HG03432 (cell line): ENCODE measurements at regions not wholly inside any gene's neighbourhood (a gene's known extent, or its start where the extent isn't known, plus 50 kb on each side); places are given as distances from the start of the nearest gene placed in this dataset.
"Not testable (repeated sequence)": the region's sequence is repeated elsewhere in the genome, so short reads cannot be mapped to it uniquely, and the experiment has no call there.

Source experiments
- ATAC-seq: cut with Tn5 transposase; IDR thresholded peaks from one replicate; pipeline ENCODE4 v1.9.1; 2021; ENCODE audit warnings: mild to moderate bottlenecking, moderate library complexity; ENCODE audit not compliant: unreplicated experiment

- ATAC-seq = no peak
Measured at GRCh38 chr12:116427200-116427930, 131.8 kb upstream of the MAP1LC3B2 start.

GRCh38 chr12:116429826-116430360, 129.3 kb upstream of the MAP1LC3B2 start:
- no peak for ATAC-seq

- no peak for ATAC-seq
Measured at GRCh38 chr12:116430911-116431565, 128.1 kb upstream of the MAP1LC3B2 start.

- no peak for ATAC-seq
Measured at GRCh38 chr12:116431677-116432300, 127.4 kb upstream of the MAP1LC3B2 start.

- no peak for ATAC-seq
Measured at GRCh38 chr12:116432314-116432750, 126.8 kb upstream of the MAP1LC3B2 start.

- ATAC-seq = no peak
Measured at GRCh38 chr12:116433249-116433648, 125.9 kb upstream of the MAP1LC3B2 start.

- ATAC-seq = no peak
Measured at GRCh38 chr12:116434155-116435011, 124.8 kb upstream of the MAP1LC3B2 start.

- ATAC-seq = no peak
Measured at GRCh38 chr12:116435984-116436383, 123.2 kb upstream of the MAP1LC3B2 start.

- ATAC-seq = no peak
Measured at GRCh38 chr12:116436561-116437249, 122.5 kb upstream of the MAP1LC3B2 start.

- no peak for ATAC-seq
Measured at GRCh38 chr12:116441292-116441691, 117.9 kb upstream of the MAP1LC3B2 start.

- no peak for ATAC-seq
Measured at GRCh38 chr12:116442304-116442703, 116.9 kb upstream of the MAP1LC3B2 start.

- ATAC-seq = no peak
Measured at GRCh38 chr12:116442946-116443345, 116.2 kb upstream of the MAP1LC3B2 start.

GRCh38 chr12:116443821-116444589, 115.2 kb upstream of the MAP1LC3B2 start:
- ATAC-seq = no peak

- no peak for ATAC-seq
Measured at GRCh38 chr12:116444590-116444943, 114.6 kb upstream of the MAP1LC3B2 start.

GRCh38 chr12:116448165-116448739, 110.9 kb upstream of the MAP1LC3B2 start:
- ATAC-seq = no peak

- no peak for ATAC-seq
Measured at GRCh38 chr12:116450406-116450910, 108.7 kb upstream of the MAP1LC3B2 start.

GRCh38 chr12:116452975-116453374, 106.2 kb upstream of the MAP1LC3B2 start:
- ATAC-seq = not testable (repeated sequence)

- ATAC-seq = no peak
Measured at GRCh38 chr12:116453631-116454030, 105.5 kb upstream of the MAP1LC3B2 start.

- ATAC-seq = no peak
Measured at GRCh38 chr12:116454076-116454475, 105.1 kb upstream of the MAP1LC3B2 start.
